ENCODE measurements at regions not wholly inside any gene's neighbourhood (a gene's known extent, or its start where the extent isn't known, plus 50 kb on each side); places are given as distances from the start of the nearest gene placed in this dataset.
"Not testable (repeated sequence)": the region's sequence is repeated elsewhere in the genome, so short reads cannot be mapped to it uniquely, and the experiment has no call there.

DNA sequence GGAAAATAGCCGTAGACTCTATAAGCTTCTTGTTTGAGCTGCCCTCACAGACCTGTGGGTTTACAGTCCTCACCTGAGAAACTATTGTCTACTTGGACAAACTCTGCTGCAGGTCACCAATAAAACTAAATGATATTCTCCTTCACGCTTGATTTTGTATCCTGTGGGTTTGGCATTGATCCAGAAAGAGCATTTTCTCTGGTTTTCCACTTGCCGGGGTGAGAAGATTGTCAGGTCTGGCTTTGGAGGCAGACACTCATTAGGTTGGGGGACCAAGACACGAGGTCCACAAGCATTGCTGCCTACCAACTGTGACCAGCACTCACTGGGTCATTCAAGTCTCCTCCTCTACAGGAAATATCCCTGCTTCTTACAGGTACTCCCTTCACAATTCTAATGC is 68.5 kb downstream of the CDC14C start:
- DNase-seq (ENCODE audit: low read depth, low spot score), result no peak

- peak; percentile 60 for DNase-seq (ENCODE audit: low read depth, low spot score)
These were observed 77.3 kb downstream of the CDC14C start for GRCh38 chr7:49001610-49002033.

GRCh38 chr7:49010717-49011116 is 86.4 kb downstream of the CDC14C start:
- no peak for DNase-seq (ENCODE audit: low read depth, low spot score)

- DNase-seq (ENCODE audit: low read depth, low spot score), result no peak
These were observed 90.5 kb downstream of the CDC14C start for GRCh38 chr7:49014870-49015269.

- no peak for DNase-seq (ENCODE audit: low read depth, low spot score)
These were observed 95.8 kb downstream of the CDC14C start for GRCh38 chr7:49020145-49020544.

DNA sequence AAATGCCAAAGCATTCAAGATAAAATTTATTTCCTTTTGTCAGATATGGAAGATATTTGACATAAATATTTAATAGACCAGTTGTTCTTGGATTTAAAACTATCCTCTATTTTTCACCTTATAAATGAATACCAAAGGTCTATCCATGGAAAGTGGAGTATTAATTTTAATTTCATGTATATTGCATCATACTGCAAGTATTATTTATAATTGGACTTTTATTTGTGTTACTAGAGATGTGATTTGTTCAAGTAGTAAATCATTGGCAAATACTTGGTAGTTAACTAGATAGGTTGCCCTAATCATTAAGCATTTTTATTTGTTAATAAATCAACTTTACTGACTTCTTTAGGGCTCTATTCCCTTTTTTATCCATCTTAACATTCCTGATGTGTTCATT is 98.1 kb downstream of the CDC14C start:
- no peak for DNase-seq (ENCODE audit: low read depth, low spot score)

- DNase-seq (ENCODE audit: low read depth, low spot score), result no peak
These were observed 99.3 kb downstream of the CDC14C start for GRCh38 chr7:49023345-49024328.

GRCh38 chr7:49030221-49030620 is 105.9 kb downstream of the CDC14C start:
- DNase-seq (ENCODE audit: low read depth, low spot score), result no peak

DNA sequence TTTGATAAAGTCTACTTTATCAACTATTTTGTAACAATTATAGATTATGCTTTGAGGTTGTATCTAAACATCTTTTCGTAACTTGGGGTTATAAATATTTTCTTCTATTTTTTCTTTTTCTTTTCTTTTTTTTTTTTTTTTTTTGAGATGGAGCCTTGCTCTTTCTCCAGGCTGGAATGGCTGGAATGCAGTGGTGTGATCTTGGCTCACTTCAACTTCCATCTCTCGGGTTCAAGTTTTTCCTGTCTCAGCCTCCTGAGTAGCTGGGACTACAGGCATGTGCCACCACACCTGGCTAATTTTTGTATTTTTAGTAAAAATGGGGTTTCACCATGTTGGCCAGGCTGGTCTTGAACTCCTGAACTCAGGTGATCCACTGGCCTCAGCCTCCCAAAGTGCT is 108.8 kb downstream of the CDC14C start:
- DNase-seq (ENCODE audit: low read depth, low spot score), result not testable (repeated sequence)

DNA sequence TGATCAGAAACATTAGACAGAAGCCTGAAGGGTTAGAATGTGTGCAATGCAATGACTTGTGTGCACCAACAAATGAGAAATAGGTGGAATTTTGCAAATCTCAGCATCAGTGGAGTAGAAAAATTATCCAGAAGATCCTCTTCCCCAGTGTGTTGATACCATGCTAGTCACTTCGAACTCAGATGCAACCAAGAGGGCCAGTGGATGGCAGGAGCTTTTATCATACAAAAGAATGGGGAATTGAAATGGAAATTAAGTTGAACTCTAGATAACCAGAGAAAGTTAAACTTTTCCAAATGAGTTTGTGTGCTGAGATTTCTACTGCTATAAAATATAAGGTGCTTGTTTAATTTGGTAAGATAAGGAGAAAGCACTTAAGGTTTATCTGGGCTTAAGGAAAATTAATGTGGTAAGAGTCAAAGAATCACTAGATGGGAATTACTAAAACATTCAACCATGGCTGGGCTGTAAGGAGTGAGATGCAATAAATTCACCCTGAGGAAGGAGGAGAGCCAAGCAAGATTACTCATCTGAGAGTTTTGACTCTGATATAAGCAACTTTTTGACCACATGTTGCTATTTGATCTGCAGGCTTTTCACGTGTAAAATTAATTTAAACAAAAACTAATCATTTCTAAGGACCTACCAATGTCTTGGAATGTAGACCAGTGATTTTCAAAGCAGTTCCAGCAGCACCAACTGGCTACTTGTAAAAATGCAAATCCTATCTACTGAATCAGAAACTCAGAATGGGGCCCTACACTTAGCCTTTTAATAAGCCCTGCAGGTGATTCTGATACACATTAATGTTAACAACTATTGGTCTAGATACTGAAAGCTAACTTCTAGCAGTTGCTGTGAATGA is 113.2 kb downstream of the CDC14C start:
- DNase-seq (ENCODE audit: low read depth, low spot score), result no peak

GRCh38 chr7:49038821-49039358 is 114.5 kb downstream of the CDC14C start:
- DNase-seq (ENCODE audit: low read depth, low spot score), result no peak

GRCh38 chr7:49060743-49061142 is 136.4 kb downstream of the CDC14C start:
- DNase-seq (ENCODE audit: low read depth, low spot score), result no peak

DNA sequence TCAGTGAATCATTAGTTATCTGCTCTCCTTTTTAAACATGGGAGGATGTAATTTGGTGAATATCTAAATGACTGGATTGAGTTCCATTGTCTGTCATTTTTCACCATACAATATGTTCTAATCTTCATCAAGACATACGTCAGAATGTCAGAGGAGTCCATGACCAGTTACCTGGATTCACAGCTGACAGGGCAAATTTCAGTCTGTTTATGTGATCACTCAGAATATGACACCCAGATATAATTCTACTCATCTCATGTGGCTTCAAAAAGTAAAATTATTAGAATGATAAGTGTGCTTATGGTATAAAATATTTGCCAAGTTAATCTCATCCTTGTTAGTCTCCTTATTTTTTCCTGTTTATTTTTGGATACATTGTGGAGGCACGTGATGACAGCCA is 150.2 kb downstream of the CDC14C start:
- DNase-seq (ENCODE audit: low read depth, low spot score), result no peak

DNA sequence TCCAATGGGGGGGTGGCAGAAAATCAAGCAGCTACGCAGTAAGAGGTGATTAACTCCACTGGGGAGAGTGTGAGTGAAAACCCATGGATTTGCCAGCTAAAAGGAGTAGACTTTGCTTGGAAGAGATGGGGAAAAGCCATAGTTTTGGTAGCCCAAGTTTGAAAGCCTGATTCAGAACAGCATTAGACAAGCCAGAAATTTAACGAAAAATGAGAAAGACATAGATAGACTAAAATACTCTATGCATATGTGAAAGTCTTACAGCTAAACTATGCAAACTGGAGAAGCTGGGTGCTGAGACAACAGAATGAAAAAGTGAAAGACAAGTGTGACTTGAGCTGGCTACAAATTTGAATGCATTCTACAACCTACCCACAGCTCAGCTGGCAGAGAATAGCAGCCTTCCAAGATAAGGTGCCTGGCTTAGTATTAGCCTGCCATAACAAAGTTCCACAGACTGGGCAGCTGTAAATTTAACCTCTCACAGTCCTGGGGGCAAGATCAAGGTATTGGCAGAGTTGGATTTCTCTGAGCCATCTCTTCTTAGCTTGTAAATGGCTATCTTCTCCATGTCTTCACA is 156.6 kb downstream of the CDC14C start:
- no peak for DNase-seq (ENCODE audit: low read depth, low spot score)

DNA sequence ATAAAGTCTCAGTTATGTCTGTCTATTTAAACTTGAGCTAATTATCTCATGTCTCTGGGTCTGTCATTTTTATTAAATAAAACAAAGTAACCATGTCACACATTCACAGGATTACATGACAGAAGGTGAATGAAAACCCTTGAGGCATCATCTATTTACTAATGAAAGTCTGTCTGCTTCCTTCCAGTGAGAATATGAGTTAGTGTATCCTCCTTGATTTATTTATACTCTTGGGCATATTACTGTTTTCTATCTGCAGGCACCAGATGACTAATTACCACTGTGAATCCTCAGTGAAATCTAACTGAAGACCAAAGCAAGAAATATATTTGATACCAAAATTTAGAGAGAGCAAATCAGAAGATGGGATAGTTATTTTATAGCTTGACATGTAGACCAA is 163.7 kb downstream of the CDC14C start:
- DNase-seq (ENCODE audit: low read depth, low spot score), result no peak

GRCh38 chr7:49089717-49090116 is 165.4 kb downstream of the CDC14C start:
- peak; percentile 78 for DNase-seq (ENCODE audit: low read depth, low spot score)

DNA sequence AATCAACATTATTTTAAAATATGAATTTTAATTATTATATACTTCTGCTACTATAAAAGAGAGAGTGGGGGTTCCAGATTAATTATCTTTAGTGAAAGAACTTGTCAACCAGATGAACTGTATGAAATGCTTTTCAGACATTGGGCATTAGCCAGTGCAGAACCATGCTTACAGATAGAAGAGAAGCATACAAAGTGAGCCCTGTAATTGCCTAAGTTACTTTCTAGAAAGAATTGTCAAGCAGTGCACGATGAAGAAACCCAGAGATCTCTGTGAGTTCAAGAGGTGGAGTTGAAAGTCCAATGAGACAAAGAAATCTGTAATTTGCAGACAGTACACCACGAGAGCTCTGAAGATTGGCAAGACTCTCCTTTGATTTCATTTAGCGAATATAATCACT is 166.7 kb downstream of the CDC14C start:
- no peak for DNase-seq (ENCODE audit: low read depth, low spot score)

GRCh38 chr7:49091519-49091918 is 167.2 kb downstream of the CDC14C start:
- no peak for DNase-seq (ENCODE audit: low read depth, low spot score)

DNA sequence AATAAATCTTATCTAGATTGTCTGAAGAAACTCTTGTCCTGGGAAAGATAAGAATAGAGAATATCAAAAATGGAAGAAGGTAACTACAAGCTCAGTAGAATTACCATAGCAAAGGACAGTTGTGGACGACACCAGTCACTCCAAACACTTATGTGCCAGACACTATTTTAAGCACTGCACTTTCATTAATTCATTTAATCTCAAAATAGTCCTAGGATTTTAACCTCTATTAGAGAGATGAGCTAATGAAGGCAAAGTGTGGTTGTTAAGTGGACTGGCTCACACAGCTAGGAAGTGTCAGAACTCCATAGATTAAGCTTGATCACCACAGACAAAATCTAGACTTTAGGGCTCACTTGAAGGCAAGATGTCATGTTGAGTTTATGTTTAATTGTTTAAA is 168.9 kb downstream of the CDC14C start:
- no peak for DNase-seq (ENCODE audit: low read depth, low spot score)

- no peak for DNase-seq (ENCODE audit: low read depth, low spot score)
These were observed 170.5 kb downstream of the CDC14C start for GRCh38 chr7:49094866-49095265.

DNA sequence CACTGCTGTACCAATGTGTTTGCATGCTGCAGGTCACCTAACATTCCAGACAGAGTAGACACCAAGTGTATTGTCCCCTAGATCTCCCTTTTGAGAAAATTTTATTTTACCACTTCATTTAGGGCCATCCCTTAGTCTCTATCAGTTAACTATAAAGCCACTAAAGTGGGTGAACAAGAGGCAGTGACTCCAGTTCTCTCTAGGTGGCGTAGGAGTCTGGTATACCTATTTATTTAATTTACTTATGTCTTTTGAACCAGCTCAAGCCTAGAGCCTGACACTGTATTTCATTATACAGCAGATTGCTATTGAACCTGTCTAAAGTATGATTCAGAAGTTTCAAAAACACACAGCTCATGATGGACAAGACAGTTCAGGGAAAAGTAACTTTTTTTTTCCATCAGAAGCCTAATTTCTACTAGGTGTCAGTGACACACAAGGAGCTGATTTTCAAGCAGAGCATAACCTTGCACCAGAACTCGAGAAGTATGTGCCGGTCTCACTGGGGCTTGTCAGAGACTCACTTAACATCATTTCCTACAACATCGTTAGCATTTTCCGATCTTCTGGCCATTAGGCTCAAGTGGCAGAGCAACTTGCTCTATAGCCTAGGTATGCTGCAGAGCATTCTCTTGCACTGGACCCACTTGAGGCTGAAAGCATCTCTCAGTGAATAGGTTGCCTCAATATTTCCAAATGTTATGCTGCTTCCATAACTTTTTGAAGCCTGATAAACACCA is 175.4 kb downstream of the CDC14C start:
- peak; percentile 23 for DNase-seq (ENCODE audit: low read depth, low spot score)
